DOHH2 (cell line): ENCODE measurements at regions not wholly inside any gene's neighbourhood (a gene's known extent, or its start where the extent isn't known, plus 50 kb on each side); places are given as distances from the start of the nearest gene placed in this dataset.

Experiments used
- H3F3A ChIP-seq: fragments of 200-600 bp; sonication (generic), shearing (Covaris generic); 2 replicates; pipeline ENCODE4 v1.6.0; 2016; ENCODE audit warnings: antibody characterized with exemption, mild to moderate bottlenecking; ENCODE audit not compliant: control insufficient read depth, insufficient read depth
- H3K27ac ChIP-seq: fragments of 200-600 bp; sonication (generic); 2 replicates; pipeline ENCODE4 v1.5.1; 2014; ENCODE audit warnings: low read depth, mild to moderate bottlenecking, low read length, moderate library complexity
- H3K27me3 ChIP-seq: fragments of 200-600 bp; sonication (generic); 2 replicates; pipeline ENCODE4 v1.6.1; 2014; ENCODE audit warnings: mild to moderate bottlenecking, low read length, mixed read lengths; ENCODE audit not compliant: control insufficient read depth
- H3K36me3 ChIP-seq: fragments of 200-600 bp; sonication (generic); 2 replicates; pipeline ENCODE4 v1.6.1; 2014; ENCODE audit warnings: mild to moderate bottlenecking, low read length, moderate library complexity, mixed read lengths; ENCODE audit not compliant: control insufficient read depth
- H3K4me1 ChIP-seq: fragments of 200-600 bp; sonication (generic); 2 replicates; pipeline ENCODE4 v1.6.1; 2014; ENCODE audit warnings: mild to moderate bottlenecking, low read length, mixed read lengths; ENCODE audit not compliant: control insufficient read depth
- H3K4me2 ChIP-seq: fragments of 200-600 bp; sonication (generic); 2 replicates; pipeline ENCODE4 v1.6.0; 2014; ENCODE audit warnings: mild to moderate bottlenecking, low read length, moderate library complexity
- H3K4me3 ChIP-seq: fragments of 200-600 bp; sonication (generic); 2 replicates; pipeline ENCODE4 v1.5.1; 2014; ENCODE audit warnings: mild to moderate bottlenecking, low read length, mixed read lengths
- H3K79me2 ChIP-seq: fragments of 200-600 bp; sonication (generic); 2 replicates; pipeline ENCODE4 v1.6.1; 2014; ENCODE audit warnings: mild to moderate bottlenecking, low read length, mixed read lengths; ENCODE audit not compliant: control insufficient read depth
- H3K9me2 ChIP-seq: fragments of 200-600 bp; sonication (generic); replicated peaks from 2 replicates; pipeline ENCODE4 v1.6.1; 2014; ENCODE audit warnings: mild to moderate bottlenecking, low read length, mixed read lengths; ENCODE audit not compliant: control insufficient read depth
- H3K9me3 ChIP-seq: fragments of 200-600 bp; sonication (generic); 2 replicates; pipeline ENCODE4 v1.6.1; 2014; ENCODE audit warnings: antibody characterized with exemption, low read length, mixed read lengths; ENCODE audit not compliant: control insufficient read depth, insufficient read depth
- H4K20me1 ChIP-seq: fragments of 200-600 bp; sonication (generic); 2 replicates; pipeline ENCODE4 v1.6.0; 2014; ENCODE audit warnings: low read depth, mild to moderate bottlenecking, antibody characterized with exemption, low read length, moderate library complexity; ENCODE audit not compliant: control insufficient read depth, insufficient read depth
- EZH2phosphoT487 ChIP-seq: fragments of 200-600 bp; sonication (generic); IDR thresholded peaks from 2 replicates; pipeline ENCODE4 v1.6.1; 2017; ENCODE audit warnings: borderline replicate concordance, mild to moderate bottlenecking, antibody characterized with exemption, low read length, moderate library complexity, mixed read lengths
- TF ChIP-seq, protein P1 (sequence below): fragments of 200-600 bp; sonication (generic); IDR thresholded peaks from one replicate; pipeline ENCODE4 v1.5.1; 2014; ENCODE audit warnings: antibody characterized with exemption, mild to moderate bottlenecking, low read depth, low read length; ENCODE audit not compliant: poor library complexity, severe bottlenecking

DNA sequence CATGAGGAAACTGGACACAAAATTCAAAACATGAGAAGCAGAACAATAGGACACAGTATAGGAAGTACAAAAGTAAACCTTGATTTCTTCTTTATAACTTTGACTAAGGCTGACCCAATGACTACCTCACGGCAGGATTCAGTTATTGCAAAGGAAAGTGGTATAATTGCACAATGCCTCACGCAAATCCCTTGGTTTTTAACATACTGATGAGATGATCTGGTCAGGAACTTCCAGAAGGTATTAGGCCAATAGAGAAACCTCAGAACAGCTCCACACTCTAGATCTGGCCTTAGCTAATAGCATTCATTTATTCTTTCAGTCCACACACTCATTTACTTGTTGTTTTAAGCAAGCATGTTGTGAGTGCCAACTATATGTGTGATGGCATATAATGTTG, 1526.9 kb upstream of the ACVR2A start:
- Histone ChIP-seq H3K4me3 (no peak overlapping the region), H3F3A (no peaks in the 10 kb centered on the region), H3K27me3 (no peaks in the 10 kb centered on the region), H4K20me1 (no peaks in the 10 kb centered on the region), H3K4me2 (no peak overlapping the region), H3K36me3 (no peaks in the 10 kb centered on the region), H3K79me2 (no peaks in the 10 kb centered on the region), H3K9me2 (no peaks in the 10 kb centered on the region), H3K9me3 (no peaks in the 10 kb centered on the region), H3K4me1 (peaks cover 2% of the 10 kb centered on the region), H3K27ac (no peak overlapping the region)
- TF ChIP-seq EZH2phosphoT487, result no peak
- TF ChIP-seq, protein P1, sequence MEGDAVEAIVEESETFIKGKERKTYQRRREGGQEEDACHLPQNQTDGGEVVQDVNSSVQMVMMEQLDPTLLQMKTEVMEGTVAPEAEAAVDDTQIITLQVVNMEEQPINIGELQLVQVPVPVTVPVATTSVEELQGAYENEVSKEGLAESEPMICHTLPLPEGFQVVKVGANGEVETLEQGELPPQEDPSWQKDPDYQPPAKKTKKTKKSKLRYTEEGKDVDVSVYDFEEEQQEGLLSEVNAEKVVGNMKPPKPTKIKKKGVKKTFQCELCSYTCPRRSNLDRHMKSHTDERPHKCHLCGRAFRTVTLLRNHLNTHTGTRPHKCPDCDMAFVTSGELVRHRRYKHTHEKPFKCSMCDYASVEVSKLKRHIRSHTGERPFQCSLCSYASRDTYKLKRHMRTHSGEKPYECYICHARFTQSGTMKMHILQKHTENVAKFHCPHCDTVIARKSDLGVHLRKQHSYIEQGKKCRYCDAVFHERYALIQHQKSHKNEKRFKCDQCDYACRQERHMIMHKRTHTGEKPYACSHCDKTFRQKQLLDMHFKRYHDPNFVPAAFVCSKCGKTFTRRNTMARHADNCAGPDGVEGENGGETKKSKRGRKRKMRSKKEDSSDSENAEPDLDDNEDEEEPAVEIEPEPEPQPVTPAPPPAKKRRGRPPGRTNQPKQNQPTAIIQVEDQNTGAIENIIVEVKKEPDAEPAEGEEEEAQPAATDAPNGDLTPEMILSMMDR, result no peak

DNA sequence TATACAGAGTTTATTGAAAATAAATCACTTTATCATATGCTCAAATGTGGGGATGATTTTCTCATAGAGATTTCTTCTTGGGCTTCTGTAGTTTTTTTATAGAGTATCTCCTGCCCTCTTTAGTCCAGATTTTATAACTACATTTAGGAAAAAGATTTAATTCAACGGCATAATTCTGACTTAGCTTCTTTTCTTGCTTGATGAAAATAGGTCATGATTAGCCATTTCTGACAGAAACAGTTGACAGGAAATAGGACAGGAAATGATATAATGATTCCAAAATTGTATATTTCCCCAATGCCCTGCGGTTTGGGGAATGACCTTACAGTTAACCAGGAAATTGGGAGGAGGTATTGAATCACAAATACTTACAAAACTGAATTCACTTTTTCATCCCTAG, 1531.9 kb upstream of the ACVR2A start:
- peaks cover 4% of the 10 kb centered on the region for H3F3A ChIP-seq
- H3K27me3 ChIP-seq, result no peaks in the 10 kb centered on the region
- no peaks in the 10 kb centered on the region for H3K9me2 ChIP-seq
- no peaks in the 10 kb centered on the region for H3K79me2 ChIP-seq
- no peak overlapping the region for H3K4me3 ChIP-seq
- TF ChIP-seq, protein P1, result peak; percentile 31
- no peak for TF ChIP-seq EZH2phosphoT487
- H3K9me3 ChIP-seq, result no peaks in the 10 kb centered on the region
- no peak overlapping the region for H3K27ac ChIP-seq
- H3K4me1 ChIP-seq, result peaks cover 10% of the 10 kb centered on the region
- H3K36me3 ChIP-seq, result no peaks in the 10 kb centered on the region
- H3K4me2 ChIP-seq, result peak overlapping the region; percentile 33; the same call in 1 of the 2 replicates
- H4K20me1 ChIP-seq, result no peaks in the 10 kb centered on the region

DNA sequence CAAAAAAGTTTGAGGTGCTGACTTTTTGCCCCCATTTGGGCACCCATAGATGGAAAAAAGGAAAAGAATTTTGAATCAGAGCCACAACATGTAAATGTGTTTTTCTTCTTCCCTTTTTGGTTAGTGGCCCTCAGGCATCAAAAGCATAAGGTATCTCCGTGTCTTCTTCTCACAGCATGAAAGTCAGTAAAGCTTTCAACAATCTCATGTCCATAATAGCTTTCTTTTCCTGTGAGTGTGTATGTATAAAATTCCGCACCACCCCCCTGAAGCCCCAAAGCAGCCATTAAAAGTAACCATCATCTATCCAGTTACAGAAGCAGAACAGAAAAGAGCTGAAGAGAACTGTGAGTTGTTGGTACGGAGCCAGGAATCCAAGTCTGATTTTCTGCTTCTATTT, 1539.7 kb upstream of the ACVR2A start:
- Histone ChIP-seq H3K9me2 (no peaks in the 10 kb centered on the region), H3K4me3 (no peak overlapping the region), H3K4me1 (no peaks in the 10 kb centered on the region), H3F3A (no peaks in the 10 kb centered on the region), H3K27me3 (no peaks in the 10 kb centered on the region), H3K27ac (no peak overlapping the region), H3K9me3 (no peaks in the 10 kb centered on the region), H4K20me1 (no peaks in the 10 kb centered on the region), H3K79me2 (no peaks in the 10 kb centered on the region), H3K36me3 (no peaks in the 10 kb centered on the region), H3K4me2 (no peak overlapping the region)
- TF ChIP-seq, protein P1, result no peak
- no peak for TF ChIP-seq EZH2phosphoT487

DNA sequence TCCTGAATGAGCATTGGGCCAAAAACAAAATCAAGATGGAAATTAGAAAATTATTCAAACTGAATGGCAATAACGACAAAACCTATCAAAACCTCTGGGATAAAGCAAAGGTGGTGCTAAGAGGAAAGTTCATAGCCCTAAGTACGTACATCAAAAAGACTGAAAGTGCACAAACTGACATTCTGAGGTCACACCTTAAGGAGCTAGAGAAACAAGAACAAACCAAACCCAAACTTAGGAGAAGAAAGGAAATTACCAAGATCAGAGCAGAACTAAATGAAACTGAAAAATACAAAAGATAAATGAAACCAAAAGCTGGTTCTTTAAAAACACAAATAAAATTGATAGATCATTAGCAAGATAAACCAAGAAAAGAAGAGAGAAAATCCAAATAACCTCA, 1543.5 kb upstream of the ACVR2A start:
- H3K9me2 ChIP-seq, result no peaks in the 10 kb centered on the region
- TF ChIP-seq, protein P1, result no peak
- no peak for TF ChIP-seq EZH2phosphoT487
- H3K36me3 ChIP-seq, result no peaks in the 10 kb centered on the region
- no peaks in the 10 kb centered on the region for H3K27me3 ChIP-seq
- no peaks in the 10 kb centered on the region for H4K20me1 ChIP-seq
- H3K27ac ChIP-seq, result no peak overlapping the region
- no peak overlapping the region for H3K4me2 ChIP-seq
- no peaks in the 10 kb centered on the region; the same call in 1 of the 2 replicates for H3K9me3 ChIP-seq
- no peaks in the 10 kb centered on the region for H3K79me2 ChIP-seq
- no peaks in the 10 kb centered on the region for H3F3A ChIP-seq
- H3K4me1 ChIP-seq, result no peaks in the 10 kb centered on the region
- H3K4me3 ChIP-seq, result no peak overlapping the region
